GM12891 (cell line): ENCODE measurements at regions not wholly inside any gene's neighbourhood (a gene's known extent, or its start where the extent isn't known, plus 50 kb on each side); places are given as distances from the start of the nearest gene placed in this dataset.

ENCODE experiments used
- POLR2A ChIP-seq: IDR thresholded peaks from 2 replicates; pipeline ENCODE4 v1.6.1; 2011; ENCODE audit warnings: low read depth, low read length, control low read depth
- POLR2AphosphoS5 ChIP-seq: IDR thresholded peaks from 2 replicates; pipeline ENCODE4 v1.6.1; 2011; ENCODE audit warnings: low read depth, low read length, control low read depth
- POU2F2 ChIP-seq: IDR thresholded peaks from 2 replicates; pipeline ENCODE4 v1.6.1; 2011; ENCODE audit warnings: low read depth, mild to moderate bottlenecking, control low read depth, low read length, moderate library complexity
- TAF1 ChIP-seq: IDR thresholded peaks from 2 replicates; pipeline ENCODE4 v1.6.1; 2011; ENCODE audit warnings: low read depth, low read length, control low read depth

GRCh38 chr15:93483923-93484322 is 394.9 kb upstream of the RGMA start:
- TF ChIP-seq POLR2AphosphoS5 (no peak), TAF1 (no peak), POU2F2 (no peak), POLR2A (no peak)
